ENCODE measurements at regions not wholly inside any gene's neighbourhood (a gene's known extent, or its start where the extent isn't known, plus 50 kb on each side); places are given as distances from the start of the nearest gene placed in this dataset.

DNA sequence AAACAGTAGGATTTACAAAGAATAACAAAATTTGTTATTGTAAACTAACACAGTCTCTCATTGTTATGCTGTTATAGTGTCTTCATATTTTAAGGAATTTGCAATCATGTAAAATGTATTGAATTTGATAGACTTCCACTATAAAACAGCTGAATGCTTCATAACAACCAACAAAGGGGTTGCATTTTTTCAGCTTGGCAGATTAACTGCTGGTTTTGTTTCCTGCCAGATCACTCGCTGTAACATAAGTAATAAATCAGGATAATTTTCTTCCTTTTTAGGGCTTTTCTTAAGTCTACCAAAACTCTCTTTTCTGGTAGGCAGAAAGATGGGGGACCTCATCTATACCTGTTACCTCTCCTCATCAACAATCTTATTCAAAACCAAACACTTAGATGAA, 169.8 kb downstream of the SAMD5 start:
- no peak for DNase-seq
- H3K27ac Mint-ChIP-seq: no peak overlapping the region
- TF ChIP-seq, protein P1, sequence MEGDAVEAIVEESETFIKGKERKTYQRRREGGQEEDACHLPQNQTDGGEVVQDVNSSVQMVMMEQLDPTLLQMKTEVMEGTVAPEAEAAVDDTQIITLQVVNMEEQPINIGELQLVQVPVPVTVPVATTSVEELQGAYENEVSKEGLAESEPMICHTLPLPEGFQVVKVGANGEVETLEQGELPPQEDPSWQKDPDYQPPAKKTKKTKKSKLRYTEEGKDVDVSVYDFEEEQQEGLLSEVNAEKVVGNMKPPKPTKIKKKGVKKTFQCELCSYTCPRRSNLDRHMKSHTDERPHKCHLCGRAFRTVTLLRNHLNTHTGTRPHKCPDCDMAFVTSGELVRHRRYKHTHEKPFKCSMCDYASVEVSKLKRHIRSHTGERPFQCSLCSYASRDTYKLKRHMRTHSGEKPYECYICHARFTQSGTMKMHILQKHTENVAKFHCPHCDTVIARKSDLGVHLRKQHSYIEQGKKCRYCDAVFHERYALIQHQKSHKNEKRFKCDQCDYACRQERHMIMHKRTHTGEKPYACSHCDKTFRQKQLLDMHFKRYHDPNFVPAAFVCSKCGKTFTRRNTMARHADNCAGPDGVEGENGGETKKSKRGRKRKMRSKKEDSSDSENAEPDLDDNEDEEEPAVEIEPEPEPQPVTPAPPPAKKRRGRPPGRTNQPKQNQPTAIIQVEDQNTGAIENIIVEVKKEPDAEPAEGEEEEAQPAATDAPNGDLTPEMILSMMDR (IDR thresholded peaks at IDR 0.05): no peak
- H3K9me3 Mint-ChIP-seq: peaks cover 0 to 6% (median 2%) of the 10 kb centered on the region in 7 donors
- H2AFZ ChIP-seq (ENCODE audit: insufficient read depth, low read depth, low read length, poor library complexity, severe bottlenecking): no peak overlapping the region
- intact Hi-C loops (cut with micrococcal nuclease): no loop called here
- H3K4me3 ChIP-seq (replicated peaks in 1 of 3; ENCODE audit: low read depth in 2 of 3, low read length in 3 of 3): no peak overlapping the region
- no peak overlapping the region for H3K9ac ChIP-seq (ENCODE audit: insufficient read depth, low read length, poor library complexity, severe bottlenecking)
- no peaks in the 10 kb centered on the region for H3K9me3 ChIP-seq (replicated peaks in 1 of 2; ENCODE audit: control insufficient read depth in 1 of 2, insufficient read depth in 1 of 2, low read length in 2 of 2)
- no CpG with 5 or more reads among the region's 1 CpG for WGBS (ENCODE audit: insufficient coverage)
- H3K27ac ChIP-seq (ENCODE audit: low read depth in 1 of 2, low read length in 2 of 2): no peak overlapping the region
- H3K79me2 ChIP-seq (ENCODE audit: insufficient read depth, low read length): no peaks in the 10 kb centered on the region
- no peaks in the 10 kb centered on the region for H3K27me3 Mint-ChIP-seq (ENCODE audit: low read depth in 3 of 3)
- no peaks in the 10 kb centered on the region for H3K4me1 Mint-ChIP-seq
- H3K27me3 ChIP-seq (ENCODE audit: control insufficient read depth in 2 of 2, insufficient read depth in 2 of 2, low read length in 2 of 2): no peaks in the 10 kb centered on the region
- H3K36me3 ChIP-seq (replicated peaks in 1 of 2; ENCODE audit: control insufficient read depth in 1 of 2, insufficient read depth in 2 of 2, low read length in 2 of 2): no peaks in the 10 kb centered on the region
- H3K36me3 Mint-ChIP-seq: no peaks in the 10 kb centered on the region
- H3K4me2 ChIP-seq (replicated peaks; ENCODE audit: extremely low read depth, low read length, poor library complexity, severe bottlenecking): no peak overlapping the region
- H3K4me1 ChIP-seq (ENCODE audit: control insufficient read depth in 1 of 2, insufficient read depth in 2 of 2, low read length in 2 of 2): no peaks in the 10 kb centered on the region
- no peak overlapping the region for H3K4me3 Mint-ChIP-seq
- no peaks in the 10 kb centered on the region for H4K20me1 ChIP-seq (ENCODE audit: insufficient read depth, low read length)

DNA sequence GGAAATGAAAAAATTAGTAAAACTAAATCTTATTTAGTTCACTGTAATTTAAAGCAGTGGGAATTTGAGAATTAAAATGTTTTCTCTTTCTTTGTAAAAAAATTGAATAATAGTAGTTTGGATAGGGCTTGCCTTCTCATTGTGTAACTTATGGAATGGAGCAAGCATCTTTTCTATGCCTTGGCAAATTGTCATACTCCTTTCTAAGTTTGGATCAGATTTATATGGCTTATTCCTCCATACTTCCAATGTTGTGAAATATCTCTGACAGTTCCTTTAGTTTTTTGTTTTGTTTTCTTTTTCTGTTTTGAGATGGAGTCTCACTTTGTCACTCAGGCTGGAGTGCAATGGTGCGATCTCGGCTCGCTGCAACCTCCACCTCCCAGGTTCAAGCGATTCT, 176.4 kb downstream of the SAMD5 start:
- Histone ChIP-seq H3K27ac (ENCODE audit: low read depth in 1 of 2, low read length in 2 of 2) (no peak overlapping the region), H3K4me3 (replicated peaks in 1 of 3; ENCODE audit: low read depth in 2 of 3, low read length in 3 of 3) (no peak overlapping the region), H3K4me2 (replicated peaks; ENCODE audit: extremely low read depth, low read length, poor library complexity, severe bottlenecking) (no peak overlapping the region), H4K20me1 (ENCODE audit: insufficient read depth, low read length) (no peaks in the 10 kb centered on the region), H2AFZ (ENCODE audit: insufficient read depth, low read depth, low read length, poor library complexity, severe bottlenecking) (no peak overlapping the region), H3K36me3 (replicated peaks in 1 of 2; ENCODE audit: control insufficient read depth in 1 of 2, insufficient read depth in 2 of 2, low read length in 2 of 2) (no peaks in the 10 kb centered on the region), H3K9ac (ENCODE audit: insufficient read depth, low read length, poor library complexity, severe bottlenecking) (no peak overlapping the region), H3K4me1 (ENCODE audit: control insufficient read depth in 1 of 2, insufficient read depth in 2 of 2, low read length in 2 of 2) (no peaks in the 10 kb centered on the region), H3K79me2 (ENCODE audit: insufficient read depth, low read length) (no peaks in the 10 kb centered on the region), H3K9me3 (replicated peaks in 1 of 2; ENCODE audit: control insufficient read depth in 1 of 2, insufficient read depth in 1 of 2, low read length in 2 of 2) (no peaks in the 10 kb centered on the region), H3K27me3 (ENCODE audit: control insufficient read depth in 2 of 2, insufficient read depth in 2 of 2, low read length in 2 of 2) (no peaks in the 10 kb centered on the region)
- 90% methylated on average over 2 of the region's 4 CpGs for WGBS (ENCODE audit: insufficient coverage)
- H3K4me3 Mint-ChIP-seq: no peak overlapping the region
- peaks cover 0 to 5% (median 0%) of the 10 kb centered on the region in 7 donors for H3K9me3 Mint-ChIP-seq
- H3K4me1 Mint-ChIP-seq: no peaks in the 10 kb centered on the region
- no peak for DNase-seq
- no peaks in the 10 kb centered on the region for H3K27me3 Mint-ChIP-seq (ENCODE audit: low read depth in 3 of 3)
- intact Hi-C loops (cut with micrococcal nuclease): no loop called here
- TF ChIP-seq, protein P1 (IDR thresholded peaks at IDR 0.05): no peak
- H3K36me3 Mint-ChIP-seq: no peaks in the 10 kb centered on the region
- no peak overlapping the region for H3K27ac Mint-ChIP-seq
